H1 (cell line): ENCODE measurements at regions not wholly inside any gene's neighbourhood (a gene's known extent, or its start where the extent isn't known, plus 50 kb on each side); places are given as distances from the start of the nearest gene placed in this dataset.

Experiments
- ASH2L ChIP-seq: fragments of 200-600, 300-600 bp; sonication (generic); IDR thresholded peaks from one replicate; pipeline ENCODE4 v1.7.1; 2017; ENCODE audit warnings: low read length
- BACH1 ChIP-seq: IDR thresholded peaks from 2 replicates; pipeline ENCODE4 v1.6.1; 2012; ENCODE audit warnings: low read length, improper control_type of control experiment
- BCL11A ChIP-seq, 2 experiments: IDR thresholded peaks; one replicate each; pipeline ENCODE4 v1.6.1; 2011; ENCODE audit warnings: low read depth in 2 of 2, low read length in 2 of 2, mild to moderate bottlenecking in 2 of 2
- CEBPB ChIP-seq: IDR thresholded peaks from 2 replicates; pipeline ENCODE4 v1.6.1; 2012; ENCODE audit warnings: low read depth, low read length
- CHD1 ChIP-seq: IDR thresholded peaks from 2 replicates; pipeline ENCODE4 v1.6.1; 2012; ENCODE audit warnings: low read depth, low read length, improper control_type of control experiment
- FOSL1 ChIP-seq: IDR thresholded peaks from 2 replicates; pipeline ENCODE4 v1.6.1; 2011; ENCODE audit warnings: mild to moderate bottlenecking, low read depth, low read length, moderate library complexity; ENCODE audit not compliant: insufficient read depth
- JUND ChIP-seq: IDR thresholded peaks from 2 replicates; pipeline ENCODE4 v1.6.1; 2011; ENCODE audit warnings: mild to moderate bottlenecking, improper control_type of control experiment, low read length
- PHF8 ChIP-seq: fragments of 200-600 bp; sonication (generic); conservative IDR thresholded peaks from 2 replicates; pipeline ENCODE4 v1.7.1; 2012; ENCODE audit warnings: low read depth, mild to moderate bottlenecking, inconsistent platforms, low read length, moderate library complexity
- RFX5 ChIP-seq: IDR thresholded peaks from 2 replicates; pipeline ENCODE4 v1.6.1; 2011; ENCODE audit warnings: low read depth, low read length, improper control_type of control experiment, borderline replicate concordance
- RXRA ChIP-seq: IDR thresholded peaks from 2 replicates; pipeline ENCODE4 v1.6.1; 2011; ENCODE audit warnings: low read depth, mild to moderate bottlenecking, low read length, moderate library complexity; ENCODE audit not compliant: insufficient read depth
- SIRT6 ChIP-seq: IDR thresholded peaks from one replicate; pipeline ENCODE4 v1.7.1; 2012; ENCODE audit warnings: low read length, inconsistent platforms
- TAF1 ChIP-seq: IDR thresholded peaks from 2 replicates; pipeline ENCODE4 v1.6.1; 2011; ENCODE audit warnings: mild to moderate bottlenecking, low read depth, low read length
- TF ChIP-seq, protein P1 (sequence below): fragments of 300-600 bp; sonication (generic); IDR thresholded peaks from 2 replicates; pipeline ENCODE4 v1.7.1; 2012; ENCODE audit warnings: low read length, moderate library complexity, mild to moderate bottlenecking, inconsistent platforms; ENCODE audit not compliant: insufficient replicate concordance
- TF ChIP-seq, protein P2 (sequence below): IDR thresholded peaks from 2 replicates; pipeline ENCODE4 v1.6.1; 2012; ENCODE audit warnings: inconsistent platforms

- TF ChIP-seq, protein P1, sequence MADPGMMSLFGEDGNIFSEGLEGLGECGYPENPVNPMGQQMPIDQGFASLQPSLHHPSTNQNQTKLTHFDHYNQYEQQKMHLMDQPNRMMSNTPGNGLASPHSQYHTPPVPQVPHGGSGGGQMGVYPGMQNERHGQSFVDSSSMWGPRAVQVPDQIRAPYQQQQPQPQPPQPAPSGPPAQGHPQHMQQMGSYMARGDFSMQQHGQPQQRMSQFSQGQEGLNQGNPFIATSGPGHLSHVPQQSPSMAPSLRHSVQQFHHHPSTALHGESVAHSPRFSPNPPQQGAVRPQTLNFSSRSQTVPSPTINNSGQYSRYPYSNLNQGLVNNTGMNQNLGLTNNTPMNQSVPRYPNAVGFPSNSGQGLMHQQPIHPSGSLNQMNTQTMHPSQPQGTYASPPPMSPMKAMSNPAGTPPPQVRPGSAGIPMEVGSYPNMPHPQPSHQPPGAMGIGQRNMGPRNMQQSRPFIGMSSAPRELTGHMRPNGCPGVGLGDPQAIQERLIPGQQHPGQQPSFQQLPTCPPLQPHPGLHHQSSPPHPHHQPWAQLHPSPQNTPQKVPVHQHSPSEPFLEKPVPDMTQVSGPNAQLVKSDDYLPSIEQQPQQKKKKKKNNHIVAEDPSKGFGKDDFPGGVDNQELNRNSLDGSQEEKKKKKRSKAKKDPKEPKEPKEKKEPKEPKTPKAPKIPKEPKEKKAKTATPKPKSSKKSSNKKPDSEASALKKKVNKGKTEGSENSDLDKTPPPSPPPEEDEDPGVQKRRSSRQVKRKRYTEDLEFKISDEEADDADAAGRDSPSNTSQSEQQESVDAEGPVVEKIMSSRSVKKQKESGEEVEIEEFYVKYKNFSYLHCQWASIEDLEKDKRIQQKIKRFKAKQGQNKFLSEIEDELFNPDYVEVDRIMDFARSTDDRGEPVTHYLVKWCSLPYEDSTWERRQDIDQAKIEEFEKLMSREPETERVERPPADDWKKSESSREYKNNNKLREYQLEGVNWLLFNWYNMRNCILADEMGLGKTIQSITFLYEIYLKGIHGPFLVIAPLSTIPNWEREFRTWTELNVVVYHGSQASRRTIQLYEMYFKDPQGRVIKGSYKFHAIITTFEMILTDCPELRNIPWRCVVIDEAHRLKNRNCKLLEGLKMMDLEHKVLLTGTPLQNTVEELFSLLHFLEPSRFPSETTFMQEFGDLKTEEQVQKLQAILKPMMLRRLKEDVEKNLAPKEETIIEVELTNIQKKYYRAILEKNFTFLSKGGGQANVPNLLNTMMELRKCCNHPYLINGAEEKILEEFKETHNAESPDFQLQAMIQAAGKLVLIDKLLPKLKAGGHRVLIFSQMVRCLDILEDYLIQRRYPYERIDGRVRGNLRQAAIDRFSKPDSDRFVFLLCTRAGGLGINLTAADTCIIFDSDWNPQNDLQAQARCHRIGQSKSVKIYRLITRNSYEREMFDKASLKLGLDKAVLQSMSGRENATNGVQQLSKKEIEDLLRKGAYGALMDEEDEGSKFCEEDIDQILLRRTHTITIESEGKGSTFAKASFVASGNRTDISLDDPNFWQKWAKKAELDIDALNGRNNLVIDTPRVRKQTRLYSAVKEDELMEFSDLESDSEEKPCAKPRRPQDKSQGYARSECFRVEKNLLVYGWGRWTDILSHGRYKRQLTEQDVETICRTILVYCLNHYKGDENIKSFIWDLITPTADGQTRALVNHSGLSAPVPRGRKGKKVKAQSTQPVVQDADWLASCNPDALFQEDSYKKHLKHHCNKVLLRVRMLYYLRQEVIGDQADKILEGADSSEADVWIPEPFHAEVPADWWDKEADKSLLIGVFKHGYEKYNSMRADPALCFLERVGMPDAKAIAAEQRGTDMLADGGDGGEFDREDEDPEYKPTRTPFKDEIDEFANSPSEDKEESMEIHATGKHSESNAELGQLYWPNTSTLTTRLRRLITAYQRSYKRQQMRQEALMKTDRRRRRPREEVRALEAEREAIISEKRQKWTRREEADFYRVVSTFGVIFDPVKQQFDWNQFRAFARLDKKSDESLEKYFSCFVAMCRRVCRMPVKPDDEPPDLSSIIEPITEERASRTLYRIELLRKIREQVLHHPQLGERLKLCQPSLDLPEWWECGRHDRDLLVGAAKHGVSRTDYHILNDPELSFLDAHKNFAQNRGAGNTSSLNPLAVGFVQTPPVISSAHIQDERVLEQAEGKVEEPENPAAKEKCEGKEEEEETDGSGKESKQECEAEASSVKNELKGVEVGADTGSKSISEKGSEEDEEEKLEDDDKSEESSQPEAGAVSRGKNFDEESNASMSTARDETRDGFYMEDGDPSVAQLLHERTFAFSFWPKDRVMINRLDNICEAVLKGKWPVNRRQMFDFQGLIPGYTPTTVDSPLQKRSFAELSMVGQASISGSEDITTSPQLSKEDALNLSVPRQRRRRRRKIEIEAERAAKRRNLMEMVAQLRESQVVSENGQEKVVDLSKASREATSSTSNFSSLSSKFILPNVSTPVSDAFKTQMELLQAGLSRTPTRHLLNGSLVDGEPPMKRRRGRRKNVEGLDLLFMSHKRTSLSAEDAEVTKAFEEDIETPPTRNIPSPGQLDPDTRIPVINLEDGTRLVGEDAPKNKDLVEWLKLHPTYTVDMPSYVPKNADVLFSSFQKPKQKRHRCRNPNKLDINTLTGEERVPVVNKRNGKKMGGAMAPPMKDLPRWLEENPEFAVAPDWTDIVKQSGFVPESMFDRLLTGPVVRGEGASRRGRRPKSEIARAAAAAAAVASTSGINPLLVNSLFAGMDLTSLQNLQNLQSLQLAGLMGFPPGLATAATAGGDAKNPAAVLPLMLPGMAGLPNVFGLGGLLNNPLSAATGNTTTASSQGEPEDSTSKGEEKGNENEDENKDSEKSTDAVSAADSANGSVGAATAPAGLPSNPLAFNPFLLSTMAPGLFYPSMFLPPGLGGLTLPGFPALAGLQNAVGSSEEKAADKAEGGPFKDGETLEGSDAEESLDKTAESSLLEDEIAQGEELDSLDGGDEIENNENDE, result no peak
- TF ChIP-seq CHD1 (no peak), ASH2L (no peak), SIRT6 (no peak), RXRA (no peak), CEBPB (no peak), TAF1 (no peak), PHF8 (no peak), BACH1 (no peak), RFX5 (no peak), FOSL1 (no peak), JUND (no peak), BCL11A (IDR thresholded peaks at IDR 0.05; ENCODE audit: low read depth in 2 of 2, low read length in 2 of 2) (no peak)
- TF ChIP-seq, protein P2, sequence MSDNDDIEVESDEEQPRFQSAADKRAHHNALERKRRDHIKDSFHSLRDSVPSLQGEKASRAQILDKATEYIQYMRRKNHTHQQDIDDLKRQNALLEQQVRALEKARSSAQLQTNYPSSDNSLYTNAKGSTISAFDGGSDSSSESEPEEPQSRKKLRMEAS, result no peak
Observed at GRCh38 chrX:13888284-13888683, 71.4 kb upstream of the GPM6B start (continued).
